Psoas muscle (tissue), 7 donors: ENCODE measurements at regions not wholly inside any gene's neighbourhood (a gene's known extent, or its start where the extent isn't known, plus 50 kb on each side); places are given as distances from the start of the nearest gene placed in this dataset.
A peak's percentile ranks its signal among the peaks of the same experiment; 100 is the strongest.

Experiments
- ATAC-seq, 4 donors: fragments of 200-7000 bp; cut with Tn5 transposase; one replicate each; pipeline ENCODE4 v1.9.1; 2020; ENCODE audit warnings: moderate library complexity in 3 of 4, mild to moderate bottlenecking in 2 of 4
- DNase-seq, 2 donors: peaks; one replicate each; pipeline ENCODE4 v3.0.0-alpha.2; 2020
- H3K27ac ChIP-seq: fragments of 200-600 bp; one replicate; pipeline ENCODE4 v1.8.0; 2022
- H3K27me3 ChIP-seq, 3 donors: fragments of 200-600 bp in 1 of 3; one replicate each; pipeline versions ENCODE4 v1.6.1 to v1.8.0; 2013 to 2022; ENCODE audit warnings: low read length in 2 of 3, mild to moderate bottlenecking in 2 of 3, moderate library complexity in 1 of 3; ENCODE audit not compliant: insufficient read depth in 3 of 3
- H3K36me3 ChIP-seq, 2 donors: fragments of 200-600 bp in 1 of 2; one replicate each; pipeline versions ENCODE4 v1.6.1 to v1.8.0; 2013 to 2022; ENCODE audit warnings: low read depth in 1 of 2, mild to moderate bottlenecking in 1 of 2, moderate library complexity in 1 of 2; ENCODE audit not compliant: insufficient read depth in 1 of 2
- H3K4me1 ChIP-seq: fragments of 200-600 bp; one replicate; pipeline ENCODE4 v1.8.0; 2022
- H3K4me3 ChIP-seq: fragments of 200-600 bp; one replicate; pipeline ENCODE4 v1.8.0; 2022; ENCODE audit warnings: mild to moderate bottlenecking
- H3K9me3 ChIP-seq: fragments of 200-600 bp; one replicate; pipeline ENCODE4 v1.8.0; 2022
- WGBS, 3 donors: extraction: QIAGEN DNeasy Blood & Tissue Kit; methylation state at CpG; one replicate each; pipeline versions ENCODE4 v1.1.6 to v1.1.7; 2013; 5-methylcytosine and 5-hydroxymethylcytosine counted together
- intact Hi-C, 2 donors: fragments of 100-400 bp; cut with DNase I; formaldehyde crosslinking; loops; one replicate each; pipeline versions ENCODE4 v1.11.0 to v1.14.2; 2022
- TF ChIP-seq, protein P1 (sequence below): fragments of 200-600 bp; IDR thresholded peaks from one replicate; pipeline ENCODE4 v1.8.0; 2022; ENCODE audit warnings: antibody characterized with exemption
- donor health status: healthy with polysubstance abuse.
- donor health status: DM: no; HTN: no; CAD: no; lungs with moderate emphysema.
- donor health status: Bipolar disorder and iron deficiency.
- donor health status: healthy.
- donor health status: DM: yes; HTN: yes; CAD: no.
- donor health status: DM: no; HTN: no; CAD: no.
- donor health status: DM: yes; HTN: yes; CAD: no.

DNA sequence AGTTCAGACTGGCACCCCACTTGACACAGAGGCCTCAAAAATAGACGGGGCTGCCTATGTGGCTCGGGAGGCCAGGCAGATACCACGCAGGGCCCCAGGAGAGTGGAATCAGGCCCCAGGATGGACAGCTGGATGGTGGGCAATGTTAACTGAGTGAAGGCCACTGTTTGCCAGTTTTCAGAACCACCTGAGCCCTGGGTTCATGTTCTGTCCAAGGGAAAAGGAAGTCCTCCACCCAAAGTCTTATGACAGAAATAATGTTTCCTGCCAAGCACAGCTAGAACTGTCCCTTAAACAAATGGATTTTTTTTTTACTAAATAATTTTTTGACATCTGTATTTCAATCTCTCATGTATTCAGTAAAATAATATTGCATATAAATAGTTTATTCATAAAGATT, 228.4 kb downstream of the KLF13 start:
- no peak for DNase-seq
- intact Hi-C loops, result no loop called here
- Histone ChIP-seq H3K27me3 (no peaks in the 10 kb centered on the region), H3K9me3 (no peaks in the 10 kb centered on the region), H3K4me1 (no peaks in the 10 kb centered on the region), H3K36me3 (no peaks in the 10 kb centered on the region), H3K27ac (peak overlapping the region; percentile 16), H3K4me3 (no peak overlapping the region)
- TF ChIP-seq, protein P1, sequence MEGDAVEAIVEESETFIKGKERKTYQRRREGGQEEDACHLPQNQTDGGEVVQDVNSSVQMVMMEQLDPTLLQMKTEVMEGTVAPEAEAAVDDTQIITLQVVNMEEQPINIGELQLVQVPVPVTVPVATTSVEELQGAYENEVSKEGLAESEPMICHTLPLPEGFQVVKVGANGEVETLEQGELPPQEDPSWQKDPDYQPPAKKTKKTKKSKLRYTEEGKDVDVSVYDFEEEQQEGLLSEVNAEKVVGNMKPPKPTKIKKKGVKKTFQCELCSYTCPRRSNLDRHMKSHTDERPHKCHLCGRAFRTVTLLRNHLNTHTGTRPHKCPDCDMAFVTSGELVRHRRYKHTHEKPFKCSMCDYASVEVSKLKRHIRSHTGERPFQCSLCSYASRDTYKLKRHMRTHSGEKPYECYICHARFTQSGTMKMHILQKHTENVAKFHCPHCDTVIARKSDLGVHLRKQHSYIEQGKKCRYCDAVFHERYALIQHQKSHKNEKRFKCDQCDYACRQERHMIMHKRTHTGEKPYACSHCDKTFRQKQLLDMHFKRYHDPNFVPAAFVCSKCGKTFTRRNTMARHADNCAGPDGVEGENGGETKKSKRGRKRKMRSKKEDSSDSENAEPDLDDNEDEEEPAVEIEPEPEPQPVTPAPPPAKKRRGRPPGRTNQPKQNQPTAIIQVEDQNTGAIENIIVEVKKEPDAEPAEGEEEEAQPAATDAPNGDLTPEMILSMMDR, result no peak
- 88 to 93% (median 89%) methylated on average over 3 of the region's 3 CpGs for WGBS, 3 donors
- ATAC-seq, result no peak

DNA sequence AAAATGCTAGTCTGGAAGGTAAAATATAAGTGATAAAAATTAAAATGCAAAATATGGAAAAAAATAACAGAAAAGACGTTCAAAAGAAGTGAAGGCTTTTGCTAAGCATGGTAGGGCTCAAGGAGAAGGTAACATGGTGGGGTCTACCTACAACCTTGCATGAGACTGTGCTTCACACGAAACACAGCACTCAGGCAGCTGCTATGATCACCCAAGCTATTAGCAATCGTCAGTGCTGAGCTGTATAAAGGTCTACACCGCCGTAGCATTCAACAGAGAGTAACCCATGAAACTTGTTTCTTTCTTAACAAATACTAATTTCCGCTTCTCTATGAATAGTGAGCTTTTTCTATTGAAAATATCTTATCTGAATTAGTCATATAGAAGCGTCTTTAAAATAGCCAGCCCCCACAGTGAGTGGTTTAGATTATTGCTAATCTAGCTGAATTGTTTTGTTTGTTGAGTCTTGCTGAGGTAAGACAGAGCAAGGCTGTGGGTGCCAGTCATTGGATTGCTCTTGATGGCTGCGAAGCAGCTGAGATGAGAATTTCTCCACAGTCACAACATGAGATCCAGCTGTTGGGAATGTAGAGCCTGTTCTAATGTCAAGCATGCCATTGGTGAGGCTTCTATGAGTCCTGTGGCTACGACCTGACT, 230.0 kb downstream of the KLF13 start:
- H3K4me3 ChIP-seq, result no peak overlapping the region
- WGBS, 3 donors, result 78 to 82% (median 82%) methylated on average over 9 of the region's 9 CpGs
- H3K27me3 ChIP-seq, result no peaks in the 10 kb centered on the region
- TF ChIP-seq, protein P1, result no peak
- intact Hi-C loops, result no loop called here
- no peaks in the 10 kb centered on the region for H3K9me3 ChIP-seq
- no peaks in the 10 kb centered on the region for H3K36me3 ChIP-seq
- ATAC-seq, result no peak
- no peak for DNase-seq
- H3K4me1 ChIP-seq, result no peaks in the 10 kb centered on the region
- no peak overlapping the region for H3K27ac ChIP-seq

DNA sequence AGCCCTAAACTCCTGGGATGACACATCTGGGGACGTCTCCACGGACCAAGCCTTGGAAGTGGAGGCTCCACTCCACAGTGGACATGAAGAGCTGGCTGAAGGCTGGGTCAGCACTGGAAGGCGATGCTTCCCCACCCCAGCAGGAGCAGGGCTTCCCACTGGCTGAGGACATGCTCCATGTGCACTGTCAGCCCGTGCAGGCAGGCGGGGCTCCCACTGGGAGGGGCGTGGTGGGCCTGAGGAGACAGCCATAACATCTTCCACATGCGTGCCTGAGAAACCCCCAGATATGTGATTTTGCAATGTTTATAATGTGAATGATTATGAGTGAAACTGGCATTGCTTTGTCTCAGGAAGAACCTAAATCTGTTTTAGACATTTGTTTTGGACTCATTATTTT, 231.3 kb downstream of the KLF13 start:
- TF ChIP-seq, protein P1, result no peak
- ATAC-seq, result no peak
- no peaks in the 10 kb centered on the region for H3K36me3 ChIP-seq
- 77 to 81% (median 79%) methylated on average over 7 of the region's 7 CpGs for WGBS, 3 donors
- no peak overlapping the region for H3K27ac ChIP-seq
- no peaks in the 10 kb centered on the region for H3K4me1 ChIP-seq
- no peak for DNase-seq
- no peak overlapping the region for H3K4me3 ChIP-seq
- H3K27me3 ChIP-seq, result no peaks in the 10 kb centered on the region
- intact Hi-C loops, result no loop called here
- H3K9me3 ChIP-seq, result no peaks in the 10 kb centered on the region

DNA sequence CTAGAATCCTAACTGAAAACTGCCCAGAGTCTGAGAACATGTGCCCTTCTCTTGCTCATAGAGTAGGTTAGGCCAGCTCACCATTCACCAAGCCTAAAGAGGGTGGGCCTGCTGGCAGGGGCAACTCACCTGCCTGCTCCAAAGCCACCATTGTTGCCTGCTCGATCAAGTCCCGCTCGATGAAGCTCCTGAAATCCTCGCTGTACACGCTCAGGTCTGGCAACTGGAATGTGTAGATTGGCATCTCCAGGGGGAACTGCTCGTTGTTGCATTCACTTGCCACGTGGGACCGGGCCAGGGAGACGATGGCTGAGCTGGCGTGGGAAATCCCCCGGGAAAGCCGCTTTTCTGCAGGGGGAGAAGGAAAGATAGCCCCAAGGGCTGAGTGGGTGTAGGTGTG, 232.2 kb downstream of the KLF13 start:
- intact Hi-C loops, result no loop called here
- no peak overlapping the region for H3K27ac ChIP-seq
- TF ChIP-seq, protein P1, result no peak
- no peaks in the 10 kb centered on the region for H3K4me1 ChIP-seq
- no peaks in the 10 kb centered on the region for H3K36me3 ChIP-seq
- no peaks in the 10 kb centered on the region for H3K9me3 ChIP-seq
- ATAC-seq, result no peak
- no peak overlapping the region for H3K4me3 ChIP-seq
- 86 to 88% (median 87%) methylated on average over 12 of the region's 12 CpGs for WGBS, 3 donors
- DNase-seq, result no peak
- H3K27me3 ChIP-seq, result no peaks in the 10 kb centered on the region

DNA sequence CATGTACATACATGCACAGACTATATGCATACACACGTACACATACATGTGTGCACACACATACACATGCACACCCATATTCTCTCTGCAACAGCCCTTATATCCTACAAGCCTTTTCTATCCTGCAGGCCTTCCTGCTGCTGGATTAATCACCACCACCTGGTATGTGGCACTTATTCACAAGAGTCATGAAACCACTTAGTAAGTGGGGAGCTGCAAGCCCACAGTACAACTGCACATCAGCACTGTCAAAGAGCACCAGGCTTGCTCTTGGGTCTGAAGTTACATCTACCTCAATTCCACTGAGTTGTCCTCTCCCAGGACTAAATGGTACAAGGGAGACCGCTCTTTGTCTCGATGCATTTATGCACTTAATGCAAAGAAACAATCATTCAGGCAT, 233.2 kb downstream of the KLF13 start:
- 71 to 75% (median 72%) methylated on average over 3 of the region's 3 CpGs for WGBS, 3 donors
- no peaks in the 10 kb centered on the region for H3K27me3 ChIP-seq
- no peak for ATAC-seq

More for the DNA sequence above, 233.2 kb downstream of the KLF13 start:
- Histone ChIP-seq H3K4me3 (no peak overlapping the region), H3K27ac (no peak overlapping the region), H3K4me1 (no peaks in the 10 kb centered on the region), H3K36me3 (no peaks in the 10 kb centered on the region), H3K9me3 (no peaks in the 10 kb centered on the region)
- intact Hi-C loops, result no loop called here
- TF ChIP-seq, protein P1, result no peak
- no peak for DNase-seq
